NT2/D1 (cell line): ENCODE measurements at regions not wholly inside any gene's neighbourhood (a gene's known extent, or its start where the extent isn't known, plus 50 kb on each side); places are given as distances from the start of the nearest gene placed in this dataset.

Experiments
- DNase-seq: peaks from one replicate; pipeline ENCODE4 v3.0.0-alpha.2; 2011; ENCODE audit warnings: low read depth, low spot score
- H3K27me3 ChIP-seq: 2 replicates; pipeline ENCODE4 v1.6.0; 2011; ENCODE audit warnings: mild to moderate bottlenecking; ENCODE audit not compliant: insufficient read length, insufficient read depth
- H3K36me3 ChIP-seq: 2 replicates; pipeline ENCODE4 v1.6.1; 2011; ENCODE audit warnings: mild to moderate bottlenecking, low read length, mixed read lengths; ENCODE audit not compliant: insufficient read depth, insufficient read length
- H3K4me1 ChIP-seq: 2 replicates; pipeline ENCODE4 v1.5.1; 2011; ENCODE audit not compliant: insufficient read depth, insufficient read length
- H3K4me3 ChIP-seq: 2 replicates; pipeline ENCODE4 v1.5.1; 2011; ENCODE audit warnings: low read depth; ENCODE audit not compliant: insufficient read length
- H3K9ac ChIP-seq: 2 replicates; pipeline ENCODE4 v1.6.0; 2011; ENCODE audit warnings: low read depth; ENCODE audit not compliant: insufficient read length
- H3K9me3 ChIP-seq: 2 replicates; pipeline ENCODE4 v1.5.1; 2011; ENCODE audit warnings: mild to moderate bottlenecking, low read length; ENCODE audit not compliant: insufficient read depth
- SUZ12 ChIP-seq: IDR thresholded peaks from 2 replicates; pipeline ENCODE4 v1.6.1; 2011; ENCODE audit not compliant: insufficient read length, insufficient read depth; ENCODE audit errors: extremely low read depth
- YY1 ChIP-seq: IDR thresholded peaks from 2 replicates; pipeline ENCODE4 v1.6.1; 2011; ENCODE audit not compliant: insufficient read length, insufficient read depth
- ZNF274 ChIP-seq: IDR thresholded peaks from 2 replicates; pipeline ENCODE4 v1.6.1; 2011; ENCODE audit warnings: mild to moderate bottlenecking, low read depth, low read length

DNA sequence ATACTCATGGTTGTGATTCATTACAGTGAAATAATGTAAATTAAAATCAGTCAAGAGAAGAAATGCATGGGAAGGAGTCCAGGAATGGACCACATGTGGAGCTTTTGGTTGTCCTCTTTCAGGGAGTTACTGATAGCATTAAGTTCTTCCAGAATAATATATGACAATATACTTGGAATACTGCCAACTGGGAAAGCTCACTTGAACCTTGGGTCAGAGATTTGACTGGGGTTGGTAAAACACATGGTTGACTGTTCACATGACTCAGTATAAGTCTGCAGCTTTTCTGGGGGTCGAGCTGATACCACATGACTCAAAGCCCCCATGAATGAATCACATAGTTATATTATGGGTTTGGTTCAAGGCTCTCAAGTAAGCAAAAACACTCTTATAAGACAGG, 1109.0 kb upstream of the CHAC2 start:
- H3K4me3 ChIP-seq = no peak overlapping the region
- H3K9me3 ChIP-seq = no peaks in the 10 kb centered on the region
- TF ChIP-seq ZNF274 (no peak), SUZ12 (no peak), YY1 (no peak)
- H3K36me3 ChIP-seq = no peaks in the 10 kb centered on the region
- H3K27me3 ChIP-seq = no peaks in the 10 kb centered on the region
- H3K9ac ChIP-seq = no peak overlapping the region
- no peak for DNase-seq
- H3K4me1 ChIP-seq = no peaks in the 10 kb centered on the region

DNA sequence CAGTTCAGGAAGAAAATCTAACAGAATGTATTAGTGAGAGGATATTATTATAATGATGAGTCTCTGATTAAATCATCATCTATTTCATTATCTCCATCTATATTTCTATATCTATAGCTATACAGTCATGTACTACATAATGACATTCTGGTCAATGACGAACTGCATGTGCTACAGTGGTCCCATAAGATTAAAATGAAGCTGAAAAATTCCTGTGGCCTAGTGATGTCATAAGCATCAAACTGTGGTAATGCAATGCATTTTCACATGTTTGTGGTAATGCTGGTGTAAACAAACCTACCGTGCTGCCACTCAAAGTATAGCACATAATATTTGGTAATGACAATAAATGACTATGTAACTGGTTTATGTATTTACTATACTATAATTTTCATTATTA, 1127.9 kb upstream of the CHAC2 start:
- H3K9me3 ChIP-seq = no peaks in the 10 kb centered on the region
- H3K4me3 ChIP-seq = no peak overlapping the region
- no peaks in the 10 kb centered on the region for H3K27me3 ChIP-seq
- no peaks in the 10 kb centered on the region for H3K4me1 ChIP-seq
- no peaks in the 10 kb centered on the region for H3K36me3 ChIP-seq
- no peak overlapping the region for H3K9ac ChIP-seq
- no peak for TF ChIP-seq SUZ12
- TF ChIP-seq YY1 = no peak
- TF ChIP-seq ZNF274 = no peak
- no peak for DNase-seq

DNA sequence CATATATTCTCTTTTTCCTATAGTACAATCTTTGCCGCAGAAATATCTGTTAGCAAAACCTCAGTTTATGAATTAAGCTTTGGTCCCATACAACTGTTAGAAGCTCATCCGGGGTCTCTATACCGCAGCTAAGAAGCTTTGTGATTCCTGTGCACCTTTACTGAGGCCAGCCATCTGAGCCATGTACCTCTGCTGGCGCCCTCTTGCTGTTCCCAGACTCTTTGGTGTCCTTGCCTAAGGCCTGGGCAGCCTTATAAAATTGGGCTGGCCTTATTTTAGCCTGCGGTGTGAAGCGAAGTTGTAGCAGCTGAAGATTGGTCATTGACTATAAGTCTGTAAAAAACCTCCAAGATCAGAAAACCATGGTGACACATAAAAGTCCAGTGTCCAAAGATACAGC, 1135.1 kb upstream of the CHAC2 start:
- Histone ChIP-seq H3K9ac (no peak overlapping the region), H3K36me3 (no peaks in the 10 kb centered on the region), H3K9me3 (no peaks in the 10 kb centered on the region), H3K4me1 (no peaks in the 10 kb centered on the region), H3K4me3 (no peak overlapping the region), H3K27me3 (no peaks in the 10 kb centered on the region)
- peak; percentile 3 for DNase-seq
- TF ChIP-seq ZNF274 (no peak), YY1 (no peak), SUZ12 (no peak)

DNA sequence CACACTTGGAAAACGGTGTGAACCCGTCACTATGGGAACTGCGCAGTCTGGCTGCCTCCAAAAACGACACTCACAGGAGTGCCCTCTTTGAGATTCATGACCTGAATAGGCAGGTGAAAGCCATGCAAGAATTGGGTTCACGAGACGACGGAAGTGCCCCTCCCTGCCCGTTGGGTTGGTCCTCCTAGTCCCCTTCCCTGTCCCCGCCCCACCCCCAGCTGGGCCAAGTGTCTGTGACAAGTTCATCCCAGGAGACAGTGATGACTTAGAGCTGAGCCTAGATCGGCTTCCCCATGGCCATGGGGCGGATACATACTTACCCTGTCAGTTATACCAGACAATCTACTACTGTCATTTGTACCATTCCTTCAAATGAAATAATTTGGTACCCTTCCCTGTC, 1137.7 kb upstream of the CHAC2 start:
- DNase-seq = no peak
- H3K36me3 ChIP-seq = no peaks in the 10 kb centered on the region
- no peak overlapping the region for H3K4me3 ChIP-seq
- H3K9me3 ChIP-seq = no peaks in the 10 kb centered on the region
- H3K9ac ChIP-seq = no peak overlapping the region
- H3K4me1 ChIP-seq = no peaks in the 10 kb centered on the region
- no peaks in the 10 kb centered on the region for H3K27me3 ChIP-seq
- no peak for TF ChIP-seq SUZ12
- TF ChIP-seq ZNF274 = no peak
- no peak for TF ChIP-seq YY1

DNA sequence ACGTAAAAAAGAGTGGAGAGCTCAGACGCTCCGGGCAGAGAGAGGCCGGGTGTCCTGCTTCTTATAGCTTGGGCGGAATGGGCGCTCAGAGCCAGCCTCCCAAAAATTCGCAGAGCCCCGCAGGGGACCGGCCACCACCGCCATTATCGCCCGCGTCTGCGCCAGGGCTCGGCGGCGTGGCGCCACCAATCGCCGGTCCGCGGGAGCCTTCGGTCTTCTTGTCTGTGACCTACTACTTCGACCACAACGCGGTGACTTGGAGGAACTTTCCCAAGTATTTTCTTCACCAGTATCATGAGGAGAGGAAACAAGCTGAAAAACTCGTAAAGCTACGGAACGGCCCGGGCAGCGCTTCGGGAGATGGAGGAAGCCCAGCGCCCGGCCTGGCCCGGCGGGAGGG, 1138.1 kb upstream of the CHAC2 start:
- no peaks in the 10 kb centered on the region for H3K36me3 ChIP-seq
- H3K9ac ChIP-seq = no peak overlapping the region
- H3K4me3 ChIP-seq = no peak overlapping the region
- no peaks in the 10 kb centered on the region for H3K4me1 ChIP-seq
- TF ChIP-seq SUZ12 = no peak
- no peak for TF ChIP-seq ZNF274
- TF ChIP-seq YY1 = no peak
- H3K27me3 ChIP-seq = no peaks in the 10 kb centered on the region
- H3K9me3 ChIP-seq = no peaks in the 10 kb centered on the region
- DNase-seq = no peak

DNA sequence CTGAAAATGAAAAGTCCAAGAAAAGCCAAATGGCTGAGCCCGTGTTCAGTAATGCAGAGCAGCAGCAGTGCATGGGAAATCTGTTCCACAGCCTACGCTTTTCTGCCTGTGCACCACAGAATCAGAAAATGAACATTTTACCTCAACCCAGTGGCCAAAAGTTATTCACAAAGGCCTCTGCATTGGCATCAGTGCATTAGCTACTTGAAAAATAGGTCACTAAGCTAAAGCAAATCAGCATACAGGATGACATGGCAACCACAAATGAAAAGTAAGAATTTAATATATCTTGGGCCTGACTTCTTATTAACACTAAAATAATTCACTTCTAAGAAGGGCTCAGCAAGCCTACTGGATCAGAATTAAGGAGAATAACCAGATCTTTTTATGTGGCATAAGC, 1145.3 kb upstream of the CHAC2 start:
- Histone ChIP-seq H3K9ac (no peak overlapping the region), H3K9me3 (no peaks in the 10 kb centered on the region), H3K36me3 (no peaks in the 10 kb centered on the region), H3K4me3 (no peak overlapping the region), H3K27me3 (no peaks in the 10 kb centered on the region), H3K4me1 (no peaks in the 10 kb centered on the region)
- no peak for DNase-seq
- TF ChIP-seq YY1 (no peak), ZNF274 (no peak), SUZ12 (no peak)

DNA sequence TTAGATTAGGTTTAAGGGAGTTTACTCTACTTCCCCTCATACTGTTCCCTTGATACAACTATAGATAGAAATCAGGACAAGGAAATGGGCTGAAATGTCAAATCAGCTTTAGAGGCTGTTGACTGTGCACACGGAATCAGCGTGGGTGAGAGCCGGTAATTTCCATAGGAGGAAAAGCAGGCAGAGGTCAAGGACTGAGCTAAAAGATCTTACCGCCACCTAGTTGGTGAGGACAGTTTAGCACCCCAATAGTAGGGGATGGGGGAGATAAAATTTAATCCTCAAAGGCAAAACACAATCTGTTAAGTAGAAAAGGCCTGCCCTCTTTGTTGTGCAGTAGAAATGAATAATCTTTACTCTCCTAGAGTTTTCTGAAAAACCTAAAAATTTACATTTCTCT, 1154.5 kb upstream of the CHAC2 start:
- H3K27me3 ChIP-seq = no peaks in the 10 kb centered on the region
- H3K9ac ChIP-seq = no peak overlapping the region

DNA sequence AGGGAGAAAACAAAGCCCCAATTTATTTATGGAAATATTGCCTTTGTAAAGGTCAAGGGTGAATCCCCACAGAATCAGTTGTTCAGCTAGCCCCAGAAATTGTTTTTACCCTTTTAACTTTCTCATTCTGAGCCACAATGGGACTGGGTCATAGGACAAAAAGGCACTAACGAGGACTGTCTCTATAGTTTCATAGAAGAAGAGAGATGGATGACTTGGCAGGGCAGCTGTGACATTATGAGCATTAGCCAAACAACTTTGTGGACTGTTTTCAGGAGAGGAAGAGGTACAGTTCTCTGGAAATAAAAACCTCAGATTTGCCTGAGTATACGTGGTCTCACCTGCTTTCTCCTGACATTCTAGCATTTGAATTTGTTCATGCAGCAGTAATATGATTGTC, 1155.8 kb upstream of the CHAC2 start:
- no peak for DNase-seq
- Histone ChIP-seq H3K27me3 (no peaks in the 10 kb centered on the region), H3K36me3 (no peaks in the 10 kb centered on the region), H3K9me3 (peaks cover 9% of the 10 kb centered on the region; the same call in 1 of the 2 replicates), H3K4me1 (no peaks in the 10 kb centered on the region), H3K9ac (no peak overlapping the region), H3K4me3 (no peak overlapping the region)
- TF ChIP-seq YY1 (no peak), SUZ12 (no peak), ZNF274 (no peak)

More for the DNA sequence above, 1154.5 kb upstream of the CHAC2 start:
- Histone ChIP-seq H3K9me3 (peaks cover 9% of the 10 kb centered on the region; the same call in 1 of the 2 replicates), H3K4me1 (no peaks in the 10 kb centered on the region), H3K4me3 (no peak overlapping the region), H3K36me3 (no peaks in the 10 kb centered on the region)
- no peak for TF ChIP-seq SUZ12
- no peak for TF ChIP-seq ZNF274
- no peak for TF ChIP-seq YY1
- peak; percentile 16 for DNase-seq
